Ovary (tissue), 7 donors: ENCODE measurements at regions not wholly inside any gene's neighbourhood (a gene's known extent, or its start where the extent isn't known, plus 50 kb on each side); places are given as distances from the start of the nearest gene placed in this dataset.

Experiments used
- DNase-seq, 5 donors: peaks; one replicate each; pipeline ENCODE4 v3.0.0-alpha.2; 2019 to 2020
- H3K27ac ChIP-seq, 2 donors: fragments of 200-600 bp; one replicate each; pipeline versions ENCODE4 v1.5.1 to v1.8.0; 2019 to 2022
- H3K27me3 ChIP-seq: fragments of 200-600 bp; one replicate; pipeline ENCODE4 v1.8.0; 2022
- H3K36me3 ChIP-seq: fragments of 200-600 bp; sonication (generic); one replicate; pipeline ENCODE4 v1.5.1; 2019
- H3K4me1 ChIP-seq: one replicate; pipeline ENCODE4 v1.8.1; 2013; ENCODE audit warnings: mild to moderate bottlenecking, moderate library complexity; ENCODE audit not compliant: insufficient read depth
- H3K4me3 ChIP-seq: fragments of 200-600 bp; sonication (generic); one replicate; pipeline ENCODE4 v1.5.1; 2017
- H3K9me3 ChIP-seq, 2 donors: fragments of 200-600 bp in 1 of 2; sonication (generic) in 1 of 2; one replicate each; pipeline versions ENCODE4 v1.5.1 to v1.8.1; 2013 to 2019; ENCODE audit warnings: mild to moderate bottlenecking in 1 of 2, moderate library complexity in 1 of 2
- CTCF ChIP-seq, 3 donors: fragments of 450-650 bp in 2 of 3; fragments of 200-600 bp in 1 of 3; IDR thresholded peaks; one replicate each; pipeline versions ENCODE4 v1.5.1 to v1.8.0; 2016 to 2022; ENCODE audit warnings: antibody characterized with exemption in 3 of 3, mild to moderate bottlenecking in 1 of 3
- EP300 ChIP-seq: sonication (generic); formaldehyde crosslinking; IDR thresholded peaks from one replicate; pipeline ENCODE4 v1.6.1; 2017; ENCODE audit warnings: antibody characterized with exemption
- POLR2A ChIP-seq: fragments of 450-650 bp; IDR thresholded peaks from one replicate; pipeline ENCODE4 v1.6.1; 2017; ENCODE audit warnings: antibody characterized with exemption, mild to moderate bottlenecking, moderate library complexity
- WGBS, 3 donors: extraction: QIAGEN DNeasy Blood & Tissue Kit in 1 of 3; methylation state at CpG; one replicate each; pipeline versions ENCODE4 v1.1.5 to v1.1.7; 2013 to 2017; 5-methylcytosine and 5-hydroxymethylcytosine counted together
- intact Hi-C, 4 donors: fragments of 100-400 bp; cut with DNase I; formaldehyde crosslinking; loops; one replicate each; pipeline versions ENCODE4 v1.11.0 to v1.15.1; 2022 to 2023
- donor health status: DM: no; HTN: no; CAD: no; lungs with moderate emphysema.
- donor health status: DM: no; HTN: no; CAD: no.
- donor health status: Bipolar disorder and iron deficiency.
- donor health status: DM: no; HTN: no; CAD: no.
- donor health status: DM: yes; HTN: yes; CAD: no.

- Histone ChIP-seq H3K36me3 (no peaks in the 10 kb centered on the region), H3K27me3 (no peaks in the 10 kb centered on the region), H3K4me3 (no peak overlapping the region), H3K4me1 (no peaks in the 10 kb centered on the region), H3K27ac (no peak overlapping the region), H3K9me3 (no peaks in the 10 kb centered on the region)
- no peak for TF ChIP-seq CTCF (IDR thresholded peaks at IDR 0.05)
- no peak for TF ChIP-seq POLR2A
- no peak for TF ChIP-seq EP300
- DNase-seq: no peak
- intact Hi-C loops: no loop called here
- 89 to 94% (median 92%) methylated on average over 4 of the region's 4 CpGs for WGBS, 3 donors
These were observed 88.9 kb upstream of the PTPN3 start for GRCh38 chr9:109586993-109587392.

- no peak for DNase-seq
- intact Hi-C loops: no loop called here
- Histone ChIP-seq H3K4me3 (no peak overlapping the region), H3K4me1 (no peaks in the 10 kb centered on the region), H3K9me3 (no peaks in the 10 kb centered on the region), H3K27me3 (no peaks in the 10 kb centered on the region), H3K27ac (no peak overlapping the region), H3K36me3 (no peaks in the 10 kb centered on the region)
- WGBS, 3 donors: 77 to 84% (median 83%) methylated on average over 3 of the region's 3 CpGs
- TF ChIP-seq CTCF (IDR thresholded peaks at IDR 0.05): no peak
- TF ChIP-seq POLR2A: no peak
- TF ChIP-seq EP300: no peak
These were observed 90.3 kb upstream of the PTPN3 start for GRCh38 chr9:109588415-109588814.

GRCh38 chr9:109590966-109591365 lies 92.9 kb upstream of the PTPN3 start:
- intact Hi-C loops: no loop called here
- Histone ChIP-seq H3K27ac (no peak overlapping the region), H3K27me3 (no peaks in the 10 kb centered on the region), H3K9me3 (no peaks in the 10 kb centered on the region), H3K4me3 (no peak overlapping the region), H3K4me1 (no peaks in the 10 kb centered on the region), H3K36me3 (no peaks in the 10 kb centered on the region)
- no peak for DNase-seq
- TF ChIP-seq EP300: no peak
- no peak for TF ChIP-seq CTCF (IDR thresholded peaks at IDR 0.05)
- no peak for TF ChIP-seq POLR2A
- 83 to 90% (median 84%) methylated on average over 5 of the region's 5 CpGs for WGBS, 3 donors

- Histone ChIP-seq H3K9me3 (no peaks in the 10 kb centered on the region), H3K36me3 (no peaks in the 10 kb centered on the region), H3K27me3 (no peaks in the 10 kb centered on the region), H3K27ac (no peak overlapping the region), H3K4me3 (no peak overlapping the region), H3K4me1 (no peaks in the 10 kb centered on the region)
- no peak for TF ChIP-seq EP300
- no peak for TF ChIP-seq POLR2A
- no peak for TF ChIP-seq CTCF (IDR thresholded peaks at IDR 0.05)
- DNase-seq: no peak
- intact Hi-C loops: no loop called here
- WGBS, 3 donors: 89 to 91% (median 91%) methylated on average over 2 of the region's 2 CpGs
These were observed 93.6 kb upstream of the PTPN3 start for GRCh38 chr9:109591691-109592090.

- DNase-seq: no peak
- 92 to 95% (median 93%) methylated on average over 5 of the region's 5 CpGs for WGBS, 3 donors
- Histone ChIP-seq H3K9me3 (no peaks in the 10 kb centered on the region), H3K27ac (no peak overlapping the region), H3K4me1 (no peaks in the 10 kb centered on the region), H3K36me3 (no peaks in the 10 kb centered on the region), H3K4me3 (no peak overlapping the region), H3K27me3 (no peaks in the 10 kb centered on the region)
- intact Hi-C loops: no loop called here
- no peak for TF ChIP-seq EP300
- TF ChIP-seq CTCF (IDR thresholded peaks at IDR 0.05): no peak
- TF ChIP-seq POLR2A: no peak
These were observed 95.5 kb upstream of the PTPN3 start for GRCh38 chr9:109593612-109594011.
